Small intestine (tissue), 7 donors: ENCODE measurements at regions not wholly inside any gene's neighbourhood (a gene's known extent, or its start where the extent isn't known, plus 50 kb on each side); places are given as distances from the start of the nearest gene placed in this dataset.

Experiments
- DNase-seq, 2 donors: peaks; one replicate each; pipeline versions ENCODE4 v3.0.0 to v3.0.0-alpha.2; 2013
- FAIRE-seq: peaks from 2 replicates; lab custom pipeline; 2012; peaks lifted over from hg19 to GRCh38; lab: Jason Lieb, UNC
- H3K27ac ChIP-seq, 3 donors: one replicate each; pipeline ENCODE4 v1.5.1; 2013; ENCODE audit warnings: low read length in 2 of 3, mild to moderate bottlenecking in 2 of 3, control low read depth in 1 of 3, inconsistent platforms in 1 of 3, low read depth in 1 of 3, moderate library complexity in 1 of 3
- H3K27me3 ChIP-seq, 3 donors: one replicate each; pipeline ENCODE4 v1.6.1; 2013; ENCODE audit warnings: low read length in 3 of 3, inconsistent platforms in 1 of 3; ENCODE audit not compliant: control insufficient read depth in 3 of 3, insufficient read depth in 3 of 3
- H3K36me3 ChIP-seq, 3 donors: one replicate each; pipeline ENCODE4 v1.6.1; 2013; ENCODE audit warnings: low read length in 3 of 3, inconsistent platforms in 1 of 3, low read depth in 1 of 3, mild to moderate bottlenecking in 1 of 3, moderate library complexity in 1 of 3; ENCODE audit not compliant: control insufficient read depth in 3 of 3, insufficient read depth in 2 of 3
- H3K4me1 ChIP-seq, 3 donors: one replicate each; pipeline ENCODE4 v1.6.1; 2013; ENCODE audit warnings: low read length in 2 of 3, inconsistent platforms in 1 of 3, low read depth in 1 of 3, mild to moderate bottlenecking in 1 of 3, moderate library complexity in 1 of 3; ENCODE audit not compliant: control insufficient read depth in 3 of 3, insufficient read depth in 2 of 3
- H3K4me3 ChIP-seq, 3 donors: one replicate each; pipeline ENCODE4 v1.5.1; 2013; ENCODE audit warnings: low read length in 3 of 3, control low read depth in 1 of 3, inconsistent platforms in 1 of 3, low read depth in 1 of 3, mild to moderate bottlenecking in 1 of 3, moderate library complexity in 1 of 3
- H3K9me3 ChIP-seq, 2 donors: one replicate each; pipeline ENCODE4 v1.6.1; 2013; ENCODE audit warnings: low read depth in 1 of 2, low read length in 1 of 2; ENCODE audit not compliant: control insufficient read depth in 2 of 2, insufficient read depth in 1 of 2
- WGBS, 3 donors: extraction: QIAGEN DNeasy Blood & Tissue Kit; methylation state at CpG; one replicate each; pipeline ENCODE4 v1.1.7; 2013; 5-methylcytosine and 5-hydroxymethylcytosine counted together
- donor health status: healthy with polysubstance abuse.
- donor health status: control.
- donor health status: control.
- donor health status: Bipolar disorder and iron deficiency.
- donor health status: healthy.

DNA sequence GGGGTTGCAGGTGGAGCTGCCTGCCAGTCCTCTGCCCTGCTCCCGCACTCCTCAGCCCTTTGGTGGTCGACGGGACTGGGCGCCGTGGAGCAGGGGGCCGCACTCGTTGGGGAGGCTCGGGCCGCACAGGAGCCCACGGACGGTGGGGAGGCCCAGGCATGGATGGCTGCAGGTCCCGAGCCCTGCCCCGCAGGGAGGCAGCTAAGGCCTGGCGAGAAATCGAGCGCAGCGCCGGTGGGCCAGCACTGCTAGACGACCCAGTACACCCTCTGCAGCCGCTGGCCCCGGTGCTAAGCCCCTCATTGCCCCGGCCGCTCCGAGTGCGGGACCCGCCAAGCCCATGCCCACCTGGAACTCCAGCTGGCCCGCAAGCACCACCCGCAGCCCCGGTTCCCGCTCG is 221.8 kb downstream of the BTG1 start:
- H3K4me1 ChIP-seq = peaks cover 0 to 5% (median 0%) of the 10 kb centered on the region in 3 donors
- no peak for DNase-seq
- H3K9me3 ChIP-seq = peaks cover 0 to 13% of the 10 kb centered on the region in 2 donors
- 92 to 95% (median 93%) methylated on average over 20 to 31 of the region's 31 CpGs for WGBS, 3 donors
- peaks cover 0 to 3% (median 0%) of the 10 kb centered on the region in 3 donors for H3K36me3 ChIP-seq
- no peak overlapping the region for H3K4me3 ChIP-seq
- H3K27ac ChIP-seq = no peak overlapping the region
- H3K27me3 ChIP-seq = no peaks in the 10 kb centered on the region
- no peak for FAIRE-seq

DNA sequence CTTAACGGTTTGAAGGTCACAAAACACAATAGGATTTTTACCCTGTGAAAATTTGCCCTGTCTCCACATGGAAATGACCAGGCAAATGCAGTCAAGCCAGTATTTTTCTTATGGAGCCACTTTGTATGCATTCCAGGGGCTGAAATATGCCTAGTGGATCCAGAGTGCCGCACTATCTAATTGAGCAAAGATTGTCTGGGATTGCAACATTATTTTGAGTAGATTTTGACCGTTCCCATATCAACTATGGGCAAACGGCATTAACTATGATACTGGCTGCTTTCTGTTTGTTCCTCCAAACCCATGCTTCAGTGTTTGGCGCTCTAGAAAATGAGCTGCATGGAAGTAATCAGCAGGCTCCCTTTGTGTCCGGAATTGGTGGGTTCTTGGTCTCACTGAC is 223.0 kb downstream of the BTG1 start:
- WGBS, 3 donors = 81 to 84% (median 82%) methylated on average over 6 of the region's 6 CpGs
- peaks cover 0 to 3% (median 0%) of the 10 kb centered on the region in 3 donors for H3K36me3 ChIP-seq
- no peak overlapping the region for H3K27ac ChIP-seq
- H3K4me3 ChIP-seq = no peak overlapping the region
- DNase-seq (no peak), FAIRE-seq (no peak)
- peaks cover 0 to 5% (median 0%) of the 10 kb centered on the region in 3 donors for H3K4me1 ChIP-seq
- no peaks in the 10 kb centered on the region for H3K27me3 ChIP-seq
- H3K9me3 ChIP-seq = peaks cover 0 to 7% of the 10 kb centered on the region in 2 donors

DNA sequence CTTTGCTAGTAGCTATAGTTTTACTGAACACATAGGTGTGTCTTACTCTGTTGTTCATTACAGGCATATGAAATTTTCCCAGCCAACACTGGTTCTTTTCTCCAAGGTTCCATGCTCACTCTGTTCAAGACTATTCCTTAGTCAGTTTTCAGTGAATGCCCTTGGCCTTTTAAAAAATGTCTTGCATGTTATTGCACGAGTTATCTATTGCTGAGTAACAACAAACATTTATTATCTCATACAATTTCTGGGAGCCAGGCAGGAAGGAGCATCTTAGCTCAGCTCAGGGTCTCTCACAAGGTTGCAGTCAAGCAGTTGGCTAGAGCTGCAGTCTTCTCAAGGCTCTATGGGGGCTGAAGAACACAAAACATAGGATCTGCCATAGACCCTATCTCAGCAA is 223.5 kb downstream of the BTG1 start:
- Histone ChIP-seq H3K36me3 (peaks cover 0 to 3% (median 0%) of the 10 kb centered on the region in 3 donors), H3K27me3 (no peaks in the 10 kb centered on the region), H3K4me1 (peaks cover 0 to 5% (median 0%) of the 10 kb centered on the region in 3 donors), H3K9me3 (peaks cover 0 to 7% of the 10 kb centered on the region in 2 donors), H3K27ac (no peak overlapping the region), H3K4me3 (no peak overlapping the region)
- DNase-seq (no peak), FAIRE-seq (no peak)
- WGBS, 3 donors = 29 to 53% (median 51%) methylated on average over 1 of the region's 1 CpG

DNA sequence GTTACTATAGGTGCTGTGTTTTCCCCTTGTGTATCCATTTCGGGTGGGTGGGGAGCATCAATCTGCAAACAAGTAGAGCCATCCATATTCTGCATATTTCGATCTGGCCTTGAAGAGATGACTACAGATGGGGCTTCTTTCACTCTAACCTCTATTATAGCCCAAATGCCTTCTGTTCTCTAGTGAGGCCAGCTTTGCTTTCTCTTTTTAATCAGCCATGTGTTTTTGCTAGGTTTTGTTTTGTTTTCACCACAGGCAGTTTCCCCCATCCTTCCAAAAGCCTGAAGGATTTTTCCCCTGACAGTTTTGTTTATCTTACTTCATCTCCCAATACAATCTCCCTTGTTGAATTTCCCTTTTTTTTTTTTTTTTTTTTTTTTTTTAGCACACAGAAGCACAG is 224.1 kb downstream of the BTG1 start:
- peaks cover 0 to 3% (median 0%) of the 10 kb centered on the region in 3 donors for H3K36me3 ChIP-seq
- H3K27ac ChIP-seq = no peak overlapping the region
- 74 to 88% (median 75%) methylated on average over 2 of the region's 2 CpGs for WGBS, 3 donors
- DNase-seq (no peak), FAIRE-seq (no peak)
- peaks cover 0 to 7% of the 10 kb centered on the region in 2 donors for H3K9me3 ChIP-seq
- H3K4me1 ChIP-seq = peaks cover 0 to 5% (median 0%) of the 10 kb centered on the region in 3 donors
- no peak overlapping the region for H3K4me3 ChIP-seq
- no peaks in the 10 kb centered on the region for H3K27me3 ChIP-seq

DNA sequence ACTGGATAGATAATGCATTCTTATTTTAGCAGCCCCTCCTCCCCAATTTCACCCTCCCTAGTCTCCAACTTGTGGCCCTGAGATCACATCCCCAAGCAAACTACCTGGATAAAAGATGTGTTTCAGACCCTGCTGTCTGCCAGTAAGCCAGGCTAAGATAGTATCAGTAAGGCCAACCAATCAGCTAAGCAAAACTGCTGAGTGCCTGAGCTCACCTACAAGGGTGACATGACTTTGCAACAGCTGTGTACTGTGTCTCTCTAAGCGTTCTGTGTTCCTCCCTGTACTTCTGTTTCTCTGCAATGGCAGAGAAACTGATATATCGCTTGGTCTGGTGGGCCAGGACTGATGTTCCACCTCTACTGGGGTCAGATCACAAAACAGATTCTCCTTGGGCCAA is 224.9 kb downstream of the BTG1 start:
- DNase-seq (no peak), FAIRE-seq (no peak)
- H3K27ac ChIP-seq = no peak overlapping the region
- WGBS, 3 donors = 65 to 93% (median 93%) methylated on average over 2 of the region's 2 CpGs
- no peaks in the 10 kb centered on the region for H3K27me3 ChIP-seq
- H3K9me3 ChIP-seq = peaks cover 0 to 7% of the 10 kb centered on the region in 2 donors
- H3K4me1 ChIP-seq = peaks cover 0 to 5% (median 0%) of the 10 kb centered on the region in 3 donors
- H3K4me3 ChIP-seq = no peak overlapping the region
- peaks cover 0 to 3% (median 0%) of the 10 kb centered on the region in 3 donors for H3K36me3 ChIP-seq

DNA sequence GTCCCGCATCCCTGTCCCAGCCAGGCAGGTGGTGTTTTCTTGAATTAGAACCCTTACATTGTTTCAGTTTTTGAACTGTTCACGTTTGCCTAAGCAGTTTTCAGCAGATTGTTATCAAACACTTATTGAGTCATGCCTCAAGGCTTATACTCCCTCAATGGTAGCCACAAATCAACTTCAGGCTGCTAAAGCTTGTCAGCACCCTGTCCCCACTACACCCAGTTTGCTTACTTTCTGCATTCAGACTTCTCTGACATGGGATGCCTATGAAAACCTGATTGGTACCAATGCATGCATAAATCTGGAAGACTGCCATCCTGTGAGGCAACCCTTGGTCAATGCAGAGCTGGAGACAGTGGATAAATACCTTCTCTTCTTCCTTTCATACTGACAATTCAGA is 225.4 kb downstream of the BTG1 start:
- no peak for FAIRE-seq

DNA sequence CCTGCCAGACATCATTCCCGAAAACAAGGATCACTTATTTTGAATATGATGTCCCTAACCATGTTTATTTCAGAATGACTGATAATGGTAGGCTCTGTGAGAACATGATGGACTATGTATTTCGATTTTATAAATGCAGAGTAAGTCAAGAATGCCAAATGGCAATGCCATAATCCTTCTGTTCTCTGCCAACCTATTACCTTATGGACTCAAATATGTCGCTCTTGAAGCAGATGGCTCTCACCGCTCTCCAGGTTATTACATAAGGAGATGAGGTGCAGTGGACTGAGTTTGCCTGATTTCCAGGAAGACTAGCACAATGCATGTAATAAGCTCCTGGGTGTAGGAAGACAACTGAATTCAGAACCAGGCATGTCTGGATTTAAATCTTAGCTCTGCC is 227.2 kb downstream of the BTG1 start:
- FAIRE-seq (no peak), DNase-seq (no peak)
- Histone ChIP-seq H3K4me1 (peaks cover 0 to 5% (median 0%) of the 10 kb centered on the region in 3 donors), H3K9me3 (no peaks in the 10 kb centered on the region), H3K27ac (no peak overlapping the region), H3K36me3 (peaks cover 0 to 3% (median 0%) of the 10 kb centered on the region in 3 donors), H3K4me3 (no peak overlapping the region), H3K27me3 (no peaks in the 10 kb centered on the region)
- WGBS, 3 donors = 88 to 90% (median 88%) methylated on average over 4 of the region's 4 CpGs

More for the DNA sequence above, 225.4 kb downstream of the BTG1 start:
- Histone ChIP-seq H3K27ac (no peak overlapping the region), H3K4me3 (no peak overlapping the region), H3K27me3 (no peaks in the 10 kb centered on the region), H3K4me1 (peaks cover 0 to 5% (median 0%) of the 10 kb centered on the region in 3 donors), H3K9me3 (peaks cover 0 to 7% of the 10 kb centered on the region in 2 donors), H3K36me3 (peaks cover 0 to 3% (median 0%) of the 10 kb centered on the region in 3 donors)
- no peak for DNase-seq
- 61 to 66% (median 65%) methylated on average over 2 of the region's 2 CpGs for WGBS, 3 donors

DNA sequence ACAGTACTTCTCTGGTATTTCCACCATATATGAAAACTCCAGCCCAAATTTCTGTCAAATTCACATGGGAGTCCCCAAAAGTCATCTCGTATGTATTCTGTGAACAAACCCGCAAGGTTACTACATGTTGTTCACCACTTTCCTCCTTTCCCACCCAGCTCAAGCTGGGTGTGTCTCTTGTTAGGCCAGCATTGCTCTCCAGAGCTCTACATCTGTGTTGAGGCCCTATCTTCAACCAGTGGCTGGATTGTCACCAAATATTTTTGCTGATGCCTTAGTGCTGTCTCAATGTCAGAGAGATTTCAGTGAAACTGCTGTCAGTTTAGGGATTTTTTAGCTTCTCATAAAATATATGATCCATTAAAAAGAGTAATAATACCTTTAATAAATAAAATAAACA is 230.9 kb downstream of the BTG1 start:
- H3K4me3 ChIP-seq = no peak overlapping the region
- no peak overlapping the region for H3K27ac ChIP-seq
- FAIRE-seq (no peak), DNase-seq (no peak)
- 92 to 96% (median 94%) methylated on average over 2 of the region's 2 CpGs for WGBS, 3 donors
- no peaks in the 10 kb centered on the region for H3K9me3 ChIP-seq
- no peaks in the 10 kb centered on the region for H3K4me1 ChIP-seq
- no peaks in the 10 kb centered on the region for H3K27me3 ChIP-seq
- H3K36me3 ChIP-seq = no peaks in the 10 kb centered on the region

DNA sequence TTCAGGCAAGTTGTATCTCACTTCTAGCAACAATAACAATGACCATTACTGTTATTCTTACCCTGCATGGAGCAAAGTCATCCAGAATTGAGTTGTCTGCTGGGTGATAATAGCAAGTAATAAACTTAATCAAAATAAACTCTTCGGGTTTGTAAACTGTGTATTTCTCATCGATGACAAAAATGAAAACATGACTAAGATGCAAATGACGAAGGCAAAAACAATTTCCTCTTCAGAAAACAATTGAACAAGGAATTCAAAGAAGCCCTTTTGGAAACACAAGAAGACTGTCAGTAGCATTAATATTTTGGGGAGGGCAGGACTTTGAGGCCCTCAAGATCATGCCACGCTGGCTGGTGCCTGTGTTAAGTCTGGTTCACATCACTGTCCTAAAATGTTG is 232.0 kb downstream of the BTG1 start:
- no peaks in the 10 kb centered on the region for H3K36me3 ChIP-seq
- no peaks in the 10 kb centered on the region for H3K4me1 ChIP-seq
- 76 to 94% (median 85%) methylated on average over 4 of the region's 4 CpGs for WGBS, 3 donors
- DNase-seq (no peak), FAIRE-seq (no peak)
- no peak overlapping the region for H3K4me3 ChIP-seq
- no peaks in the 10 kb centered on the region for H3K9me3 ChIP-seq
- no peaks in the 10 kb centered on the region for H3K27me3 ChIP-seq
- H3K27ac ChIP-seq = no peak overlapping the region
